GM12878 (cell line): ENCODE measurements at regions not wholly inside any gene's neighbourhood (a gene's known extent, or its start where the extent isn't known, plus 50 kb on each side); places are given as distances from the start of the nearest gene placed in this dataset.
"Not testable (repeated sequence)": the region's sequence is repeated elsewhere in the genome, so short reads cannot be mapped to it uniquely, and the experiment has no call there.

Experiments used
- ATAC-seq: fragments of 200-7000 bp; cut with Tn5 transposase; 3 replicates; pipeline ENCODE4 v1.9.1; 2020; ENCODE audit warnings: mild to moderate bottlenecking, moderate library complexity
- BruUV-seq: library from RNA; stranded (reverse); fragments of 400-500 nt; replicated peaks from 2 replicates; lab custom pipeline; 2021; lab: Mats Ljungman, UMichigan
- CTCF ChIA-PET: fragments of 300-600 bp; sonication (Branson Sonifier 250); formaldehyde crosslinking; extraction: SDS; loops from one replicate; lab custom pipeline; 2021; ENCODE audit warnings: inconsistent platforms; lab: Yijun Ruan, JAX
- POLR2A ChIA-PET: fragments of 350-600 bp; formaldehyde crosslinking; extraction: SDS; loops from one replicate; lab custom pipeline; 2021; ENCODE audit warnings: inconsistent platforms; lab: Charles Lee
- RAD21 ChIA-PET: fragments of 300-600 bp; sonication (Branson Sonifier 250); formaldehyde crosslinking; loops from one replicate; lab custom pipeline; 2023; ENCODE audit warnings: antibody characterized with exemption; ENCODE audit not compliant: unreplicated experiment; lab: Charles Lee
- SMC1A ChIA-PET: fragments of 300-600 bp; sonication (Branson Sonifier 250); formaldehyde crosslinking; loops from one replicate; lab custom pipeline; 2023; ENCODE audit not compliant: unreplicated experiment, uncharacterized antibody; lab: Charles Lee
- DNase-seq: peaks from one replicate; pipeline ENCODE4 v3.0.0-alpha.2; 2011; ENCODE audit warnings: low read depth, low spot score
- FAIRE-seq: peaks from 3 replicates; lab custom pipeline; 2011; peaks lifted over from hg19 to GRCh38; lab: Jason Lieb, UNC
- H2AFZ ChIP-seq: 2 replicates; pipeline ENCODE4 v1.6.0; 2011; ENCODE audit warnings: low read depth, low read length, control low read depth; ENCODE audit not compliant: control insufficient read depth
- H3K27ac ChIP-seq: 2 replicates; pipeline ENCODE4 v1.5.1; 2011; ENCODE audit warnings: control low read depth; ENCODE audit not compliant: control insufficient read depth, insufficient read depth
- H3K27me3 ChIP-seq, 2 experiments: replicated peaks in 1 of 2; 2 replicates each; pipeline versions ENCODE4 v1.6.0 to v1.6.1; 2011; ENCODE audit warnings: low read length in 1 of 2; ENCODE audit not compliant: control insufficient read depth in 2 of 2, insufficient read depth in 2 of 2
- H3K36me3 ChIP-seq, 2 experiments: 2 replicates each; pipeline ENCODE4 v1.5.1; 2011; ENCODE audit warnings: low read length in 1 of 2; ENCODE audit not compliant: control insufficient read depth in 2 of 2, insufficient read depth in 2 of 2
- H3K4me1 ChIP-seq: 2 replicates; pipeline ENCODE4 v1.6.1; 2011; ENCODE audit warnings: mild to moderate bottlenecking, low read length, moderate library complexity, mixed read lengths; ENCODE audit not compliant: control insufficient read depth, insufficient read depth
- H3K4me2 ChIP-seq: 2 replicates; pipeline ENCODE4 v1.6.0; 2011; ENCODE audit warnings: control low read depth; ENCODE audit not compliant: control insufficient read depth, insufficient read depth
- H3K4me3 ChIP-seq: fragments of 200-600 bp; sonication (generic); 2 replicates; pipeline ENCODE4 v1.5.1; 2016
- H3K79me2 ChIP-seq: 2 replicates; pipeline ENCODE4 v1.6.0; 2011; ENCODE audit warnings: low read length; ENCODE audit not compliant: control insufficient read depth, insufficient read depth
- H3K9ac ChIP-seq: 2 replicates; pipeline ENCODE4 v1.8.0; 2011; ENCODE audit warnings: low read length, control low read depth, mixed read lengths; ENCODE audit not compliant: control insufficient read depth, insufficient read depth
- H3K9me3 ChIP-seq: replicated peaks from 3 replicates; pipeline ENCODE4 v1.5.1; 2011; ENCODE audit warnings: mild to moderate bottlenecking, low read length; ENCODE audit not compliant: control insufficient read depth, insufficient read depth
- H4K20me1 ChIP-seq: 2 replicates; pipeline ENCODE4 v1.6.0; 2011; ENCODE audit not compliant: control insufficient read depth, insufficient read depth
- ATF2 ChIP-seq: IDR thresholded peaks from 2 replicates; pipeline ENCODE4 v1.6.1; 2012; ENCODE audit warnings: low read length, inconsistent platforms
- ETV6 ChIP-seq, 2 experiments: fragments of 450-650 bp in 1 of 2; IDR thresholded peaks in 1 of 2; conservative IDR thresholded peaks in 1 of 2; 2 replicates each; pipeline ENCODE4 v1.6.1; 2014; ENCODE audit warnings: antibody characterized with exemption in 1 of 2, borderline replicate concordance in 1 of 2, low read depth in 1 of 2, mild to moderate bottlenecking in 1 of 2, moderate library complexity in 1 of 2
- LARP7 ChIP-seq: fragments of 450-650 bp; IDR thresholded peaks from 2 replicates; pipeline ENCODE4 v1.6.1; 2017; ENCODE audit warnings: mild to moderate bottlenecking
- MTA3 ChIP-seq: IDR thresholded peaks from 2 replicates; pipeline ENCODE4 v1.6.1; 2012; ENCODE audit warnings: low read length, inconsistent platforms, borderline replicate concordance
- NFIC ChIP-seq: IDR thresholded peaks from 2 replicates; pipeline ENCODE4 v1.6.1; 2012; ENCODE audit warnings: low read depth, mild to moderate bottlenecking, inconsistent platforms, low read length, moderate library complexity
- RUNX3 ChIP-seq: IDR thresholded peaks from 2 replicates; pipeline ENCODE4 v1.6.1; 2012; ENCODE audit warnings: low read length, inconsistent platforms
- SKIL ChIP-seq: fragments of 450-650 bp; IDR thresholded peaks from 2 replicates; pipeline ENCODE4 v1.6.1; 2017; ENCODE audit warnings: mild to moderate bottlenecking, low read depth, inconsistent platforms; ENCODE audit not compliant: poor library complexity, severe bottlenecking
- SP1 ChIP-seq: IDR thresholded peaks from one replicate; pipeline ENCODE4 v1.6.1; 2011; ENCODE audit warnings: low read depth, low read length
- TARDBP ChIP-seq: IDR thresholded peaks from 2 replicates; pipeline ENCODE4 v1.6.1; 2016; ENCODE audit warnings: borderline replicate concordance
- TCF12 ChIP-seq: IDR thresholded peaks from 2 replicates; pipeline ENCODE4 v1.6.1; 2011; ENCODE audit warnings: low read depth, mild to moderate bottlenecking, low read length
- TCF3 ChIP-seq: IDR thresholded peaks from 2 replicates; pipeline ENCODE4 v1.6.1; 2012; ENCODE audit warnings: low read depth, mild to moderate bottlenecking, low read length, borderline replicate concordance; ENCODE audit not compliant: insufficient read depth
- WRNIP1 ChIP-seq: IDR thresholded peaks from 2 replicates; pipeline ENCODE4 v1.6.1; 2011; ENCODE audit warnings: low read depth, low read length, improper control_type of control experiment, borderline replicate concordance
- YY1 ChIP-seq: IDR thresholded peaks from 2 replicates; pipeline ENCODE4 v1.6.1; 2011; ENCODE audit warnings: low read depth, mild to moderate bottlenecking, low read length
- ZNF384 ChIP-seq: IDR thresholded peaks from 2 replicates; pipeline ENCODE4 v1.6.1; 2012; ENCODE audit warnings: low read depth, mild to moderate bottlenecking, low read length, improper control_type of control experiment, borderline replicate concordance
- WGBS: methylation state at CpG from one replicate; pipeline ENCODE4 v1.1.6; 2016; ENCODE audit warnings: low lambda C conversion rate; ENCODE audit not compliant: insufficient replicate concordance, insufficient coverage; ENCODE audit errors: missing lambda C conversion rate; 5-methylcytosine and 5-hydroxymethylcytosine counted together
- in situ Hi-C: fragments of 300-500 bp; cut with MboI; formaldehyde crosslinking; loops from 9 replicates; pipeline ENCODE4 v1.14.3; 2018; ENCODE audit warnings: mixed read lengths
- intact Hi-C: fragments of 100-400 bp; cut with micrococcal nuclease; formaldehyde crosslinking; loops from one replicate; pipeline ENCODE4 v1.14.2; 2022; ENCODE audit not compliant: unreplicated experiment

GRCh38 chr3:81816473-81817250, 55.2 kb upstream of the GBE1 start (continued):
- TF ChIP-seq SKIL (peak; percentile 98), TCF12 (peak; percentile 99), MTA3 (peak; percentile 91; the same call in 1 of the 2 replicates), ATF2 (peak; percentile 98), LARP7 (no peak), NFIC (peak; percentile 99), TARDBP (no peak), WRNIP1 (no peak), ZNF384 (peak; percentile 42; the same call in 1 of the 2 replicates), TCF3 (peak; percentile 97), YY1 (peak; percentile 71), RUNX3 (peak; percentile 92), SP1 (peak; percentile 65), ETV6 (conservative IDR thresholded peaks at IDR 0.05 in 1 of 2, IDR thresholded peaks at IDR 0.05 in 1 of 2; ENCODE audit: borderline replicate concordance in 1 of 2, low read depth in 1 of 2) (peak in 1 of 2 experiments; percentile 77; a peak in 2 of 4 replicates)

- H3K4me3 ChIP-seq, ATAC-seq, H2AFZ ChIP-seq, BruUV-seq, H3K27me3 ChIP-seq, intact Hi-C loops, H4K20me1 ChIP-seq, FAIRE-seq, H3K79me2 ChIP-seq, in situ Hi-C loops, H3K4me2 ChIP-seq, H3K27ac ChIP-seq, DNase-seq, H3K36me3 ChIP-seq, POLR2A ChIA-PET, H3K9me3 ChIP-seq, H3K9ac ChIP-seq, H3K4me1 ChIP-seq, RAD21 ChIA-PET: not testable (repeated sequence)
- ChIA-PET SMC1A (interaction anchor here (0.9 kb wide), 1 partner anchor 10 kb away, joined by 3 read pairs; no protein-coding TSS in a partner anchor), CTCF (interaction anchor here (1.2 kb wide), 1 partner anchor 10 kb away, joined by 4 read pairs; no protein-coding TSS in a partner anchor)
- WGBS = 86% methylated on average over 21 of the region's 25 CpGs
Measured at GRCh38 chr3:81812098-81812497, 50.7 kb upstream of the GBE1 start.
